ENCODE measurements at regions not wholly inside any gene's neighbourhood (a gene's known extent, or its start where the extent isn't known, plus 50 kb on each side); places are given as distances from the start of the nearest gene placed in this dataset.

GRCh38 chr2:198712485-198712884 lies 745.3 kb downstream of the SATB2 start:
- TF ChIP-seq CTCF (IDR thresholded peaks at IDR 0.05; ENCODE audit: low read length) = no peak
- no peak for TF ChIP-seq EZH2phosphoT487 (IDR thresholded peaks at IDR 0.05; ENCODE audit: low read length)
